ENCODE measurements at regions not wholly inside any gene's neighbourhood (a gene's known extent, or its start where the extent isn't known, plus 50 kb on each side); places are given as distances from the start of the nearest gene placed in this dataset.

DNA sequence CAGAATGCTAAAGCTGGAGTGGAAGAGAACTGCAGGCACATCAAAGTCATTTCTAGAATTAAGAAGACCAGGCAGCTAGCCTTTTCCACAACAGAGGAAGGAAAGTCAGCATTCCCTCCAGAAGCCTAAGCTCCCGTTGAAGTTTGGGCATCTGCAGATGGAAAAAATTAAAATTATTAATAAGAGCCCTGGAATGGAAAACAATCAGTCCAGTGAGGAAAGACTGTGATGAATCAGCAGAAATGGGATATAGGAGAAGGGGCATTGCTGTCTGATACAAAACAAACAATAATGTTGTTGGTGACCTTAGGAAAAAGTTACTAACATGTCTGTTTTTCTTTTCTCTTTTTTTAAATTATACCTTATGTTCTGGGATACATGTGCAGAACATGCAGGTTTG lies 450.7 kb upstream of the SLC14A2 start:
- H3K27ac ChIP-seq (ENCODE audit: low read length in 2 of 2) = no peak overlapping the region
- no peak for DNase-seq
- H3K9me3 ChIP-seq (ENCODE audit: control extremely low read depth in 1 of 3, control insufficient read depth in 2 of 3, insufficient read depth in 1 of 3, low read length in 2 of 3) = no peaks in the 10 kb centered on the region
- no peak overlapping the region for H3K4me2 ChIP-seq (replicated peaks; ENCODE audit: low read depth, low read length, poor library complexity, severe bottlenecking)
- no peak overlapping the region for H2AFZ ChIP-seq (ENCODE audit: insufficient read depth, low read depth, low read length, poor library complexity, severe bottlenecking)
- no peaks in the 10 kb centered on the region for H3K27me3 ChIP-seq (replicated peaks in 1 of 4; ENCODE audit: control extremely low read depth in 1 of 4, control insufficient read depth in 3 of 4, insufficient read depth in 4 of 4, low read length in 3 of 4)
- TF ChIP-seq, protein P1, sequence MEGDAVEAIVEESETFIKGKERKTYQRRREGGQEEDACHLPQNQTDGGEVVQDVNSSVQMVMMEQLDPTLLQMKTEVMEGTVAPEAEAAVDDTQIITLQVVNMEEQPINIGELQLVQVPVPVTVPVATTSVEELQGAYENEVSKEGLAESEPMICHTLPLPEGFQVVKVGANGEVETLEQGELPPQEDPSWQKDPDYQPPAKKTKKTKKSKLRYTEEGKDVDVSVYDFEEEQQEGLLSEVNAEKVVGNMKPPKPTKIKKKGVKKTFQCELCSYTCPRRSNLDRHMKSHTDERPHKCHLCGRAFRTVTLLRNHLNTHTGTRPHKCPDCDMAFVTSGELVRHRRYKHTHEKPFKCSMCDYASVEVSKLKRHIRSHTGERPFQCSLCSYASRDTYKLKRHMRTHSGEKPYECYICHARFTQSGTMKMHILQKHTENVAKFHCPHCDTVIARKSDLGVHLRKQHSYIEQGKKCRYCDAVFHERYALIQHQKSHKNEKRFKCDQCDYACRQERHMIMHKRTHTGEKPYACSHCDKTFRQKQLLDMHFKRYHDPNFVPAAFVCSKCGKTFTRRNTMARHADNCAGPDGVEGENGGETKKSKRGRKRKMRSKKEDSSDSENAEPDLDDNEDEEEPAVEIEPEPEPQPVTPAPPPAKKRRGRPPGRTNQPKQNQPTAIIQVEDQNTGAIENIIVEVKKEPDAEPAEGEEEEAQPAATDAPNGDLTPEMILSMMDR (IDR thresholded peaks at IDR 0.05) = no peak
- TF ChIP-seq EZH2 (IDR thresholded peaks at IDR 0.05; ENCODE audit: borderline replicate concordance, insufficient read depth, low read depth, low read length, poor library complexity, severe bottlenecking) = no peak
- 83% methylated on average over 1 of the region's 1 CpG for WGBS (ENCODE audit: insufficient coverage)
- H3K79me2 ChIP-seq (ENCODE audit: control insufficient read depth, insufficient read depth, low read length) = no peaks in the 10 kb centered on the region
- H3K36me3 ChIP-seq (replicated peaks in 1 of 2; ENCODE audit: control extremely low read depth in 1 of 2, control insufficient read depth in 1 of 2, extremely low read depth in 1 of 2, insufficient read depth in 2 of 2, low read length in 1 of 2) = no peaks in the 10 kb centered on the region
- H3K27me3 Mint-ChIP-seq = no peaks in the 10 kb centered on the region
- H3K9me3 Mint-ChIP-seq (ENCODE audit: insufficient read depth) = no peaks in the 10 kb centered on the region
- H3K9ac ChIP-seq (ENCODE audit: low read length) = no peak overlapping the region
- ChIA-PET POLR2A (no interaction called here), CTCF (interaction anchor here (1.4 kb wide), 1 partner anchor 48 kb away, joined by 4 read pairs; no protein-coding TSS in a partner anchor)
- H4K20me1 ChIP-seq (ENCODE audit: control insufficient read depth, insufficient read depth, low read length, poor library complexity, severe bottlenecking) = no peaks in the 10 kb centered on the region
- ATAC-seq (ENCODE audit: low read depth) = no peak
- peaks cover 14% of the 10 kb centered on the region for H3K4me1 Mint-ChIP-seq
- H3K27ac Mint-ChIP-seq = no peak overlapping the region
- no peak overlapping the region for H3K4me3 ChIP-seq (ENCODE audit: control extremely low read depth in 1 of 5, extremely low read depth in 1 of 5, insufficient read depth in 1 of 5, low read depth in 2 of 5, low read length in 4 of 5)
- intact Hi-C loops (cut with micrococcal nuclease) = no loop called here
- H3K4me3 Mint-ChIP-seq = no peak overlapping the region
- H3K4me1 ChIP-seq (ENCODE audit: control insufficient read depth in 2 of 2, insufficient read depth in 2 of 2, low read length in 2 of 2) = peaks cover 6 to 8% of the 10 kb centered on the region in 2 donors

DNA sequence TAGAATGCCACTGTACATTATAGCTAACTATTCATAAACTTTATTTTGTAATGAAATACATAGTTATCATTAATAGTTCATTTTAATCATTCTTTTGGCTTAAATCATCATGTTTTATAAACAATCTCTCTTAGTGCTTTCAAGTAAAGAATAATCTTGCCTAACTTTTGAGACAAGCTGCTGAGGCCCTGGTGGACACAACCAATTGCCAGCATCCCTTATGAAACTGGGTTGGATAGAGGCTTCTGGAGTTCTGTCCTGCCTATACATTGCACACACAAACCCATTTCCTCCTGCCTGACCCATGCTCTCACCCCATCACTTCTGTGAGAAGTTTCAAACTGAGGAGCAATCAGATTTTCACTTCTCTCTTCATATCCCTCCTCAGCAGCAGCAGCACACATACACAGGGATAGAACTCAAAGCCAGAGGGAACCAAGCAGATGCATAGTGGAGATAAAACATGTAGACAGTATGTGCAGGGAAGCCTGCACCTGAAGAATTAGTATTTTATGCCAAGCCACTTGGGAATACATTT lies 450.0 kb upstream of the SLC14A2 start:
- Histone ChIP-seq H3K4me1 (ENCODE audit: control insufficient read depth in 2 of 2, insufficient read depth in 2 of 2, low read length in 2 of 2) (peaks cover 6 to 8% of the 10 kb centered on the region in 2 donors), H3K27ac (ENCODE audit: low read length in 2 of 2) (no peak overlapping the region), H2AFZ (ENCODE audit: insufficient read depth, low read depth, low read length, poor library complexity, severe bottlenecking) (no peak overlapping the region), H4K20me1 (ENCODE audit: control insufficient read depth, insufficient read depth, low read length, poor library complexity, severe bottlenecking) (no peaks in the 10 kb centered on the region), H3K9ac (ENCODE audit: low read length) (no peak overlapping the region), H3K9me3 (ENCODE audit: control extremely low read depth in 1 of 3, control insufficient read depth in 2 of 3, insufficient read depth in 1 of 3, low read length in 2 of 3) (no peaks in the 10 kb centered on the region), H3K79me2 (ENCODE audit: control insufficient read depth, insufficient read depth, low read length) (no peaks in the 10 kb centered on the region), H3K27me3 (replicated peaks in 1 of 4; ENCODE audit: control extremely low read depth in 1 of 4, control insufficient read depth in 3 of 4, insufficient read depth in 4 of 4, low read length in 3 of 4) (no peaks in the 10 kb centered on the region), H3K36me3 (replicated peaks in 1 of 2; ENCODE audit: control extremely low read depth in 1 of 2, control insufficient read depth in 1 of 2, extremely low read depth in 1 of 2, insufficient read depth in 2 of 2, low read length in 1 of 2) (no peaks in the 10 kb centered on the region), H3K4me3 (ENCODE audit: control extremely low read depth in 1 of 5, extremely low read depth in 1 of 5, insufficient read depth in 1 of 5, low read depth in 2 of 5, low read length in 4 of 5) (no peak overlapping the region), H3K4me2 (replicated peaks; ENCODE audit: low read depth, low read length, poor library complexity, severe bottlenecking) (no peak overlapping the region)
- TF ChIP-seq, protein P1 (IDR thresholded peaks at IDR 0.05) = no peak
- TF ChIP-seq EZH2 (IDR thresholded peaks at IDR 0.05; ENCODE audit: borderline replicate concordance, insufficient read depth, low read depth, low read length, poor library complexity, severe bottlenecking) = no peak
- H3K9me3 Mint-ChIP-seq (ENCODE audit: insufficient read depth) = no peaks in the 10 kb centered on the region
- peaks cover 14% of the 10 kb centered on the region for H3K4me1 Mint-ChIP-seq
- ChIA-PET POLR2A (no interaction called here), CTCF (interaction anchor here (1.4 kb wide), 1 partner anchor 47 kb away, joined by 4 read pairs; no protein-coding TSS in a partner anchor)
- no peak for ATAC-seq (ENCODE audit: low read depth)
- no peak overlapping the region for H3K4me3 Mint-ChIP-seq
- H3K27ac Mint-ChIP-seq = no peak overlapping the region
- intact Hi-C loops (cut with micrococcal nuclease) = no loop called here
- DNase-seq = no peak
- no peaks in the 10 kb centered on the region for H3K27me3 Mint-ChIP-seq
